HG03066 (cell line): ENCODE measurements at regions not wholly inside any gene's neighbourhood (a gene's known extent, or its start where the extent isn't known, plus 50 kb on each side); places are given as distances from the start of the nearest gene placed in this dataset.
A peak's percentile ranks its signal among the peaks of the same experiment; 100 is the strongest.
"Not testable (repeated sequence)": the region's sequence is repeated elsewhere in the genome, so short reads cannot be mapped to it uniquely, and the experiment has no call there.

ENCODE experiments used
- ATAC-seq: cut with Tn5 transposase; IDR thresholded peaks from one replicate; pipeline ENCODE4 v1.9.1; 2021; ENCODE audit warnings: low read depth; ENCODE audit not compliant: unreplicated experiment

- not testable (repeated sequence) for ATAC-seq
Observed at GRCh38 chr9:64370344-64370743, 914.7 kb downstream of the FOXD4L5 start.

- ATAC-seq: not testable (repeated sequence)
Observed at GRCh38 chr9:64369644-64370043, 915.4 kb downstream of the FOXD4L5 start.

GRCh38 chr9:64369114-64369513 lies 915.9 kb downstream of the FOXD4L5 start:
- peak; percentile 100 for ATAC-seq

GRCh38 chr9:64368644-64368942 lies 916.4 kb downstream of the FOXD4L5 start:
- not testable (repeated sequence) for ATAC-seq

GRCh38 chr9:64367826-64368643 lies 917.0 kb downstream of the FOXD4L5 start:
- ATAC-seq: not testable (repeated sequence)
